GM18861 (cell line): ENCODE measurements at regions not wholly inside any gene's neighbourhood (a gene's known extent, or its start where the extent isn't known, plus 50 kb on each side); places are given as distances from the start of the nearest gene placed in this dataset.
"Not testable (repeated sequence)": the region's sequence is repeated elsewhere in the genome, so short reads cannot be mapped to it uniquely, and the experiment has no call there.

Experiments used
- ATAC-seq: cut with Tn5 transposase; IDR thresholded peaks from one replicate; pipeline ENCODE4 v1.9.1; 2021; ENCODE audit not compliant: unreplicated experiment

GRCh38 chr3:191148131-191148530, 50.9 kb upstream of the OSTN start:
- no peak for ATAC-seq

DNA sequence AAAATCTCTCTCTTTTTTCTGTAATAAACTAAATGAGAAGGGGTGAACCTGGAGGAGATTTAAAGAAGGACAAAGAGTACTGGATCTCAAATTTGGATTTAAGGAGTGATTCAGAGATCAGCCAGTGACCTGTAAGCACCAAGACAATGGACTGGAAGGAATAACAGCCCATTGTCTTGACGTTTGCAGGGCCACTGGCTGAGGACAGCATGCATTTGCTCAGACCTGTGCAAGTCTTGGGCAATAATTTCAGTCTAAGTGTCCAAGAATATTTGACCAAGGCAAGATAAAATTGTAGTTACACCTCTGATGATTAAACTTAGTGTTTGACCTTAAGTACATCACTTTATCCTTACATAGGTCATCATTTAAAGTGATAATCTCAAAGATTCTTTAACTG, 55.8 kb upstream of the OSTN start:
- no peak for ATAC-seq

GRCh38 chr3:191141728-191142127, 57.3 kb upstream of the OSTN start:
- no peak for ATAC-seq

DNA sequence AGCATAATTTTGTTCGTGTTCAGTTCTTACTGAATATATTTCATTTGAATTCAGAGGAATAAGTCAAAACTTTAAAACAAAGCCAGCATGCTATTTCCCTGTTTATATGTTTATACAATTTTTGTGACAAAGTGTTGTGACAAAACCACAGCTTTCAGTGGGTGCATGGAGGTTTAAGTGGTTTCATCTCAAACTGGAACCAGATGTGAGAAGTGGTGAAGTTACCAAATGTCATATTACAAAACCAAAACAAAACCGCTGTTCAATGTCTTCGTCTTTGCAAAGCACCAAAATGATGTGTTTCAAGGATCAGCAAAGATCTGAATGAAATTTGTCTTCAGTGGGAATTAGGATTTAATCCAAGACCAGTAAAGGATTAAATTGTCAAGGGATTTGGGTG, 59.3 kb upstream of the OSTN start:
- ATAC-seq, result no peak

DNA sequence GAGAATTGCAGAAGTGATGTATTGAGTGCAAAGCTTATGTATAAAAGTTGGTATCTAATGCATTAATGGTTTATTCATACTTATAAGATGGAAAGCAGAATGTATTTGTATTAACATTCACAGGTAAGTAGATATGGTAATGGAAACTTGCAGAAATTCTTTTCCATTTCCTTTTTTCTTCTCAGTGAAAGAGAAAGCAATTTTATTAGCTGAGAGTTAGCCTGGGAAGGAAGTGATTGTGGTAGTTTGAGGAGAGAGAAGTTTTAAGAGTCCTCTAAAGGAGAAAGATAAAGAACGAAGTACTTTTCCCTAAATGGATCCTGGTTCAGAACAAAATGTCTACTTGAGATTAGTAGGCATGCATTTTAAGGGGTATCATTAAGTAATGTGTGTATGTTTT, 60.1 kb upstream of the OSTN start:
- ATAC-seq, result peak; percentile 39

- no peak for ATAC-seq
These were observed 61.3 kb upstream of the OSTN start for GRCh38 chr3:191137708-191138107.

- no peak for ATAC-seq
These were observed 62.7 kb upstream of the OSTN start for GRCh38 chr3:191136347-191136746.

- no peak for ATAC-seq
These were observed 63.9 kb upstream of the OSTN start for GRCh38 chr3:191135175-191135574.

DNA sequence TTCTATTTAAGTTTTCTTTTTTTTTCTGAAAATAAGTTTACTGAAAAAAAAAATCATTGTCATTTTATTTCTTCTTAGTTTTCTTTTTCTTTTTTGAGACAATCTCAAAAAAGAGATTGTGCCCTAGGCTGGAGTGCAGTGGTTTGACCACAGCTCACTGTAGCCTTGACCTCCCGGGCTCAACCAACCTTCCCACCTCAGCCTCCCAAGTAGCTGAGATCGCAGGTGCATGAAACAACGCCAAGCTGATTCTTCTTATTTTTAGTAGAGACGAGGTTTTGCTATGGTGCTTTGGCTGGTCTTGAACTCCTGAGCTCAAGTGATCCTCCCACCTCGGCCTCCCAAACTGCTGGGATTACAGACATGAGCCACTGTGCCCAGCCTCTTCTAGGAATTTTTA, 65.7 kb upstream of the OSTN start:
- ATAC-seq, result no peak

- ATAC-seq, result no peak
These were observed 67.7 kb upstream of the OSTN start for GRCh38 chr3:191131305-191131704.

DNA sequence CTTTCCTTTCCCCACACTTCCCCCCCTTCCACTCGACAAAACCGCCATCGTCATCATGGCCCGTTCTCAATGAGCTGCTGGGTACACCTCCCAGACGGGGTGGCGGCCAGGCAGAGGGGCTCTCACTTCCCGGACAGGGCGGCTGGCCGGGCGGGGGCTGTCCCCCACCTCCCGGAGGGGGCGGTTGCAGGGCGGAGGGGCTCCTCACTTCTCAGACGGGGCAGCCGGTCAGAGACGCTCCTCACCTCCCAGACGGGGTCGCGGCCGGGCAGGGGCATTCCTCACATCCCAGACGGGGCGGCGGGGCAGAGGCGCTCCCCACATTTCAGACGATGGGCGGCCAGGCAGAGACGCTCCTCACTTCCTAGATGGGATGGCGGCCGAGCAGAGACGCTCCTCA, 74.2 kb upstream of the OSTN start:
- not testable (repeated sequence) for ATAC-seq

DNA sequence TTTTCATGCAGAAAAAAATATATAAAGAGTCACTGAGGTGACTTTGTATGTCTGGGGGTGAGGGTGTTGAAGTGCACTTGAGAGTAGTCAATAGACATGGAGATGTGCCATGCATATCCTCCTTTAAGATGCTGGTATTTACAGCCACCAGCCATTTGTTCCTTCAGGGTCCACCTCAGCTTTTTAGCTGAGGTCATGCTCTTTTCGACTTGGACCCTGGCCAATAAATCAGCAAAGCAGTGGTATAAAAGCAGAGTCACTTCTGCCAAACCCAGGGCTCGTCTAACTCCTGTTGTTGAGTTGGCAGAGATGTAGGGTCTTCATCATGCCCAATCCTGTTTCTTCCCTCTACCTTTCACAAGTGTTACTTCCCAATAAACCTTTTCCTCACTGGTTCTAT, 75.1 kb upstream of the OSTN start:
- ATAC-seq, result no peak

- ATAC-seq, result no peak
These were observed 75.8 kb upstream of the OSTN start for GRCh38 chr3:191123231-191123630.

DNA sequence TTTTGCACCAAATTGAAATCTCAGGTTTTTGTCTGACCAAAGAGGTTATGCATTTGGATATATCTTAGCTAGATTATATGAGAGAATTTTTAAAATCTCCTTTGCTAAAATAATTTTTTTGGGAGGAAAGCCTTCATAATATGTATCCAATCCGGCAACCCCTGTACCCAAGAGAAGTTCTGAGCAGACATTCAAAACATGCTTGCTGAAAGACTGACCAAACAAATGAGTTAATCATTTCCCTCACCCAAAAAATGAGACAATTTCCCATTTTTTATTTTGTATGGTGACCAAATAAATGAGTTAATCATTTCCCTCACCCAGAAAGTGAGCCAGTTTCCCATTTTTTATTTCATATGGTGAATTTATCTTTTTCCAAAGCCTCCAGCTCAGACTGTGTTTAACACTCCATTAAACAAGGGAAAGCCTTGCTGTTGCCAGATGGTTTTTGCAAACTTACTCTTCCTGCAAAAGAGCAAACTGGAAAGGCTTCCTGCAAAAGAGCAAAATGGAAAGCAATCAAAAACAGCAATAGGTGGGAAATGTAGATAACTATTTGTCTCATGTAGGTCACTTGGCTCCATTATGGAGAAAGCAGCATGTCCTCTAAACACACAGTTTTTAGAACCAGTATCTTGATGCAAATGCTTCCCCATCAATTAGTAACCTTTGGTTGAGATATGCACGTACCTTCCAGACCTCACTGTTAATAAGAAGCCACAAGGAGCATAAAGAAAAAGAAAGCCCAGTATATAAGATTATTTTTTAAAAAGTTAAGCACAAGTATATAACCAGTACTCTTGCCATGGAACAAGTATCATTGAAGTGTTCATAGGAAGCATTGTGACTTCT, 78.4 kb upstream of the OSTN start:
- ATAC-seq, result peak; percentile 82

DNA sequence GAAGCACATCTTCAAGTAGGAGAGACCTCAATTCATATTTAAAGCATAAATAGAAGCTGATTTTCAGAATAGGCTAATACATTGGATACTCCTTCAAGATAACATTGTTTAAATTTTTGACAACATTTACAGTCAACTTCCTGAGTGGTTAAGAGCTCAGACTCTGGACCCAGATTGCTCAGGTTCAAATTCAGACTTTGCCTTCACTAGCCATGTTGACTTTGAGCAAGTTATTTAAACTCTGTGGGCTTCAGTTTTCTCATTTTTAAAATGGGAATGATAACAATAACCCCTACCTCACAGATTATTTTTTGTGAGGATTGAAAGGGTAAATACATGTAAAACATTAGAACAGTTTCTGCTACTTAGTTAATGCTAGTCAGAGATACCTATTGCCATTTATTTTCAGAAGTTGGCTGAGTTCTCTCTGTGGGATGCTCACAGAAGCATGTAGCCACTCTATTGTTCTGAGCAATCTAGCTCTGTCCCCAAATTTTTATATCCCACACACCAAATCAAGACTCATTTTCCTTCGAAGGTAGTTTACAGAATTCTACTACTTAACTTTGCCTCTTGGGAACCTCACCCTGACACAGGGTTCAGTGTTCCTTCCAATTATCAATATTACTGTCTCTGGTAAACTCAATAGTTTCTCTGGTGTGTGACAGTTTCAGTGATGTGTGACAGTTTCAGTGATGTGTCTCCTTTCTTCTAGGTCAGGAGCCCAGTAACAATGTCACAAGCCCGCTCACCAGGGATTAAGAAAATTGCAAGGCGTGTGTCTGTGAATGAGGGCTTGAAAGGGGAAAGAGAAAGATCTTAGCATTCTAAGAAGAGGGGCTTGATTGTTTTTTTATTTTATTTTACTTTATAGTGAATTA, 79.4 kb upstream of the OSTN start:
- peak; percentile 86 for ATAC-seq

GRCh38 chr3:191111722-191112121, 87.3 kb upstream of the OSTN start:
- ATAC-seq, result no peak

DNA sequence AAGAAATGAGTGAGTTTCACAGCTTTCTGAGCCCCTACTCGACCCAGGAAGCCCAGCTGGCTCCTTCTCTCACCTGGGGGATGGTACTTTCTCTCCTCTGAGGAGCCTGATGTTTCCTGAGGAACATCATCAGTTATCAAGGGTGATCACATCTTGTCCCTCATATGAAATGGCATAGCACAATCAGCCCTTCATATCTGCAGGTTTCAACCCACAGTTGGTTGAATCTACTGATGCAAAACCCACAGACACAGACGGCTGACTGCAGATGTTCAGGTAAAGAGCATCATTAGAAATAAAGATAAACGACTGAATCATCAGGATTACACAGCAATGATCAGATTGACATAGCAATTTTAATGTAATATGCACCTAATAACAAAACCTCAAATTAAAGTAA, 93.6 kb upstream of the OSTN start:
- ATAC-seq, result peak; percentile 95

GRCh38 chr3:191100516-191100915, 98.5 kb upstream of the OSTN start:
- ATAC-seq, result no peak

DNA sequence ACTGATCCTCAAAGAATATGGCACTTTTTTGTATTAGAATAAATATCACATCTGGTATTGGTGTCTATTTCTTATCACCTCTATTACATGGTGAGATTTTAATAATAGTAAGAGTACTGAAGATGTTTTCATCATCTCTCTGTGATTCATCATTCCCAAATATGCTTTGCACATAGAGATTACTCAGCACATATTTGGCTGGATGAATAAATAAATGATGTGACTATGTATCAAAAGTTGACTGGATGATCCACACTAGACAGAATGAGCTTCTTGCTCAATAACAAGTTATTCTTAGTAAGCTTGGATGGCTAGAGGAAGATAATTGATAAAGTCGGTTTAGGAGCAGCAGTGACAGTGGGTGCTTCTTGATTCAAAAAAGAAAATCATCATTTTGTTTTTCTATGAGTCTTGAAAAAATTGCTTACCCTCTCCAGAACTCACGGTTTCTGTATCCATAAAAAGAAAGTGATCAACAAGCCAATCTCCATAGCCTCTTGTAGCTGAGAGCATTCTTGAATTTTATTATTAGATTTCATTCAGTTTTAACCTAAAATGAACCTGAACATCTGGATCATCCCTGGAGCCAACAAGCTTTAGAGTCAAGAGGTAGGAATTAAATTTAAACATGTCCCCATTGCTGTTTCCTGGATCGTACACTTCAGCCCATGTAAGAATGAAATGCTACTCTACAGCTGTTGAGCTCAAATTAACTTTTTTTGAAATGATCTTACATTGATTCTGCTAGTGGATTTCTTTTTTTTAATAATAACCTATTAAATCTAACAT, 104.8 kb upstream of the OSTN start:
- no peak for ATAC-seq

DNA sequence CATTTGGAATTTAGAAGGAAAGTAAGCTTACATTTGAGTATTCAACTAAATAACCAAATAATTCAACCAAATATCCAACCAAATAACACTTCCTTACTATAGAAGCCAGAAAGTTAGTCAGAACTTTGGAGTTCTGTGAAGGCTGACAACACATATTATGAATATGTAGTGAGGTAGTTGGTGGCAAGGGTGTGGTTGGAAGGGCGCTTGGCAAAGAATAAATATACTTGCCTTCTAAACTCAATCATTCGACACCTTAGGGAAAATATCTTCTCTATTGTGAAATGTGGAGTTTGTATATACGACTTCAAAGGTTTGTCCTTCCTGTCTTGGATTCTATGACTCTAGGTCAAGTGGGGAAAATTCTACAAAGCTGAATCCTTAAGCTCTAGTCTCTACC, 111.7 kb upstream of the OSTN start:
- ATAC-seq, result no peak

DNA sequence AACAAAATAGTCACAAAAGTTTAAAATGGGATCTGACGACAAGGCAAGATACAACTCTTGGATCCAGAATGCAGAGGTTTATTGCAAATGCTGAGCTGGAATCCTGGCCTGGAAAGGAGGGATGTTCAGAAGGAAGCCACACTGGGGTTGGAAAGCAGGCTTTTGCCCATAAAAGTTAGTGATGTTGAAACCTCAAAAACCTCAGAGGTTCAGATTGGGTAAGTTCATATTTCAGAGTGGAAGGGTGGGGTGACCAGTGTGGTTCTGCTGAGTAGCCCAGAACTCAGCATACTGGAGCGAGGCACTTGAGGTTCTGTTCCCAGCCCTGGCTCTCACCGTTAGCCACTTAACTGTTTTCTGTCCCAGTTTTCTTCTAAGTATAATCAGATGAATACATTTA, 114.0 kb upstream of the OSTN start:
- no peak for ATAC-seq
